ENCODE measurements at regions not wholly inside any gene's neighbourhood (a gene's known extent, or its start where the extent isn't known, plus 50 kb on each side); places are given as distances from the start of the nearest gene placed in this dataset.

DNA sequence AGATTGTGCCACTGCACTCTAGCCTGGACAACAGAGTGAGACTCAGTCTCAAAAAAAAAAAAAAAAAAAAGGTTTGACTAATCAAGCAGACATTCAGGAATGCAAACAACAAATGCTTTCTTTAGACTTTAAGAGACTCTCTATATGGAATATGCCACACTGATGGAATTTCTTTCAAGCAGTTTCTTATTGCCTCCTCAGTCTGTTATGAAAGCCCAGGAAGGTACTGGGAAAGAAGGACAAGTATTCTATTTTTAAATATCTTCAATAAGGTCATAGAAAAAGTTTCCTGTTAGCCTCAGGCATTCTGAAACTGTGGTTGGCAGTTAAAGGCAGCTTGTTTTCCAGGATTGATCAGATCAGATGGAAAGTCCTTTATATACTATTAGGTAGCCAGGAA, 241.6 kb downstream of the PIK3C3 start:
- TF ChIP-seq CTCF (IDR thresholded peaks at IDR 0.05): no peak
- TF ChIP-seq, protein P1, sequence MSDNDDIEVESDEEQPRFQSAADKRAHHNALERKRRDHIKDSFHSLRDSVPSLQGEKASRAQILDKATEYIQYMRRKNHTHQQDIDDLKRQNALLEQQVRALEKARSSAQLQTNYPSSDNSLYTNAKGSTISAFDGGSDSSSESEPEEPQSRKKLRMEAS (IDR thresholded peaks at IDR 0.05): no peak
- TF ChIP-seq REST (IDR thresholded peaks at IDR 0.05): no peak
- no peak for TF ChIP-seq FOSB (CRISPR knock-in tag; IDR thresholded peaks at IDR 0.05)
- no peak for TF ChIP-seq ZFP36 (IDR thresholded peaks at IDR 0.05; ENCODE audit: borderline replicate concordance, partially characterized antibody)
- TF ChIP-seq MAZ (IDR thresholded peaks at IDR 0.05; ENCODE audit: borderline replicate concordance, low read depth, low read length): no peak
- no peak for TF ChIP-seq JUN (IDR thresholded peaks at IDR 0.05)
- no peak for TF ChIP-seq JUNB (IDR thresholded peaks at IDR 0.05)
- TF ChIP-seq RFX5 (IDR thresholded peaks at IDR 0.05): no peak
- TF ChIP-seq NR3C1 (IDR thresholded peaks at IDR 0.05): no peak
- no peak for TF ChIP-seq MAFK (IDR thresholded peaks at IDR 0.05; ENCODE audit: partially characterized antibody)
- TF ChIP-seq POLR2A (IDR thresholded peaks at IDR 0.05; ENCODE audit: low read length): no peak
- TF ChIP-seq GATA3 (IDR thresholded peaks at IDR 0.05; ENCODE audit: borderline replicate concordance): no peak
